ENCODE measurements at regions not wholly inside any gene's neighbourhood (a gene's known extent, or its start where the extent isn't known, plus 50 kb on each side); places are given as distances from the start of the nearest gene placed in this dataset.

DNA sequence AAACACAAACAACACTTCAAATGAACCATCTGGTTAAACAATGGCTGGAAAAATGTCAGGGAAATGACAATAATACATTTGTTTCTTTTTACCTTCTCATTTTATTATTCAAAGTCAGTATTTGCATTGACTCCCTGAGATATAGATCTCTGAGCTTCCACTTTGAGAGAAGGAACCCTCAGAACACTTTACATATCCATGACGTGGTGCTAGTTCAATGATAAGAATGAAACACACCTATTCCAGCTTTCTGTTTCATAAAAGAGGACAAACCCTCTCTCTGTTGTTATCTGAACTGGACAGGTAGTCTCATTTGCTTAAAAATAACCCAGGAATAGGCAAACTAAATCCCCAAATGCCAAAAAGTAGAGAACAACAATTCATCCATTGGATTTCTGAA is 65.3 kb upstream of the CCSER1 start:
- no peak for TF ChIP-seq FOXA2 (IDR thresholded peaks at IDR 0.05)
- TF ChIP-seq JUND (IDR thresholded peaks at IDR 0.05): no peak
- no peak for TF ChIP-seq SP1 (IDR thresholded peaks at IDR 0.05)
- TF ChIP-seq GABPA (IDR thresholded peaks at IDR 0.05 in 1 of 2, conservative IDR thresholded peaks at IDR 0.05 in 1 of 2): no peak
- TF ChIP-seq, protein P1, sequence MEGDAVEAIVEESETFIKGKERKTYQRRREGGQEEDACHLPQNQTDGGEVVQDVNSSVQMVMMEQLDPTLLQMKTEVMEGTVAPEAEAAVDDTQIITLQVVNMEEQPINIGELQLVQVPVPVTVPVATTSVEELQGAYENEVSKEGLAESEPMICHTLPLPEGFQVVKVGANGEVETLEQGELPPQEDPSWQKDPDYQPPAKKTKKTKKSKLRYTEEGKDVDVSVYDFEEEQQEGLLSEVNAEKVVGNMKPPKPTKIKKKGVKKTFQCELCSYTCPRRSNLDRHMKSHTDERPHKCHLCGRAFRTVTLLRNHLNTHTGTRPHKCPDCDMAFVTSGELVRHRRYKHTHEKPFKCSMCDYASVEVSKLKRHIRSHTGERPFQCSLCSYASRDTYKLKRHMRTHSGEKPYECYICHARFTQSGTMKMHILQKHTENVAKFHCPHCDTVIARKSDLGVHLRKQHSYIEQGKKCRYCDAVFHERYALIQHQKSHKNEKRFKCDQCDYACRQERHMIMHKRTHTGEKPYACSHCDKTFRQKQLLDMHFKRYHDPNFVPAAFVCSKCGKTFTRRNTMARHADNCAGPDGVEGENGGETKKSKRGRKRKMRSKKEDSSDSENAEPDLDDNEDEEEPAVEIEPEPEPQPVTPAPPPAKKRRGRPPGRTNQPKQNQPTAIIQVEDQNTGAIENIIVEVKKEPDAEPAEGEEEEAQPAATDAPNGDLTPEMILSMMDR (IDR thresholded peaks at IDR 0.05; ENCODE audit: low read depth, low read length, missing input control): no peak
- no peak for TF ChIP-seq HNF4A (conservative IDR thresholded peaks at IDR 0.05)
- TF ChIP-seq, protein P2, sequence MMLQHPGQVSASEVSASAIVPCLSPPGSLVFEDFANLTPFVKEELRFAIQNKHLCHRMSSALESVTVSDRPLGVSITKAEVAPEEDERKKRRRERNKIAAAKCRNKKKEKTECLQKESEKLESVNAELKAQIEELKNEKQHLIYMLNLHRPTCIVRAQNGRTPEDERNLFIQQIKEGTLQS (IDR thresholded peaks at IDR 0.05): no peak
- TF ChIP-seq RAD21 (IDR thresholded peaks at IDR 0.05): no peak
- 33% methylated on average over 1 of the region's 1 CpG for WGBS
- Histone ChIP-seq H3K4me3 (ENCODE audit: low read depth in 1 of 3, low read length in 3 of 3) (no peak overlapping the region), H3K9ac (ENCODE audit: low read depth in 1 of 2, low read length in 2 of 2) (no peak overlapping the region), H3K36me3 (ENCODE audit: control insufficient read depth in 4 of 4, insufficient read depth in 3 of 4, low read depth in 1 of 4, low read length in 3 of 4) (no peaks in the 10 kb centered on the region), H3K9me3 (ENCODE audit: control insufficient read depth in 4 of 4, low read length in 3 of 4) (no peaks in the 10 kb centered on the region), H3K4me1 (ENCODE audit: control insufficient read depth in 4 of 4, insufficient read depth in 4 of 4, low read length in 3 of 4) (no peaks in the 10 kb centered on the region), H3K27me3 (ENCODE audit: control insufficient read depth in 4 of 4, insufficient read depth in 4 of 4, low read length in 3 of 4) (no peaks in the 10 kb centered on the region), H3K27ac (ENCODE audit: low read depth in 1 of 2, low read length in 2 of 2) (no peak overlapping the region)
- DNase-seq (ENCODE audit: low spot score): no peak

- no peak overlapping the region for H3K27ac ChIP-seq (ENCODE audit: low read depth in 1 of 2, low read length in 2 of 2)
- no peak overlapping the region for H3K9ac ChIP-seq (ENCODE audit: low read depth in 1 of 2, low read length in 2 of 2)
- TF ChIP-seq HNF4A (conservative IDR thresholded peaks at IDR 0.05) (no peak), MAX (IDR thresholded peaks at IDR 0.05) (no peak), HNF4G (IDR thresholded peaks at IDR 0.05) (no peak), EGR1 (IDR thresholded peaks at IDR 0.05; ENCODE audit: low read depth in 2 of 2) (no peak), RXRA (IDR thresholded peaks at IDR 0.05) (no peak), TAF1 (conservative IDR thresholded peaks at IDR 0.05) (no peak), SP1 (IDR thresholded peaks at IDR 0.05) (no peak)
- TF ChIP-seq, protein P3, sequence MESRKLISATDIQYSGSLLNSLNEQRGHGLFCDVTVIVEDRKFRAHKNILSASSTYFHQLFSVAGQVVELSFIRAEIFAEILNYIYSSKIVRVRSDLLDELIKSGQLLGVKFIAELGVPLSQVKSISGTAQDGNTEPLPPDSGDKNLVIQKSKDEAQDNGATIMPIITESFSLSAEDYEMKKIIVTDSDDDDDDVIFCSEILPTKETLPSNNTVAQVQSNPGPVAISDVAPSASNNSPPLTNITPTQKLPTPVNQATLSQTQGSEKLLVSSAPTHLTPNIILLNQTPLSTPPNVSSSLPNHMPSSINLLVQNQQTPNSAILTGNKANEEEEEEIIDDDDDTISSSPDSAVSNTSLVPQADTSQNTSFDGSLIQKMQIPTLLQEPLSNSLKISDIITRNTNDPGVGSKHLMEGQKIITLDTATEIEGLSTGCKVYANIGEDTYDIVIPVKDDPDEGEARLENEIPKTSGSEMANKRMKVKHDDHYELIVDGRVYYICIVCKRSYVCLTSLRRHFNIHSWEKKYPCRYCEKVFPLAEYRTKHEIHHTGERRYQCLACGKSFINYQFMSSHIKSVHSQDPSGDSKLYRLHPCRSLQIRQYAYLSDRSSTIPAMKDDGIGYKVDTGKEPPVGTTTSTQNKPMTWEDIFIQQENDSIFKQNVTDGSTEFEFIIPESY (IDR thresholded peaks at IDR 0.05): no peak
- no peak overlapping the region for H3K4me3 ChIP-seq (ENCODE audit: low read depth in 1 of 3, low read length in 3 of 3)
- no peaks in the 10 kb centered on the region for H3K9me3 ChIP-seq (ENCODE audit: control insufficient read depth in 4 of 4, low read length in 3 of 4)
- H3K27me3 ChIP-seq (ENCODE audit: control insufficient read depth in 4 of 4, insufficient read depth in 4 of 4, low read length in 3 of 4): no peaks in the 10 kb centered on the region
- H3K36me3 ChIP-seq (ENCODE audit: control insufficient read depth in 4 of 4, insufficient read depth in 3 of 4, low read depth in 1 of 4, low read length in 3 of 4): no peaks in the 10 kb centered on the region
- no peaks in the 10 kb centered on the region for H3K4me1 ChIP-seq (ENCODE audit: control insufficient read depth in 4 of 4, insufficient read depth in 4 of 4, low read length in 3 of 4)
- 70% methylated on average over 4 of the region's 4 CpGs for WGBS
- DNase-seq (ENCODE audit: low spot score): no peak
Observed at GRCh38 chr4:90064196-90064595, 63.0 kb upstream of the CCSER1 start.

GRCh38 chr4:90069151-90069550 is 58.0 kb upstream of the CCSER1 start:
- no peak overlapping the region for H3K9ac ChIP-seq (ENCODE audit: low read depth in 1 of 2, low read length in 2 of 2)
- H3K36me3 ChIP-seq (ENCODE audit: control insufficient read depth in 4 of 4, insufficient read depth in 3 of 4, low read depth in 1 of 4, low read length in 3 of 4): no peaks in the 10 kb centered on the region
- H3K27me3 ChIP-seq (ENCODE audit: control insufficient read depth in 4 of 4, insufficient read depth in 4 of 4, low read length in 3 of 4): peaks cover 0 to 4% (median 1%) of the 10 kb centered on the region in 4 donors
- WGBS: 91% methylated on average over 1 of the region's 1 CpG
- no peak for DNase-seq (ENCODE audit: low spot score)
- H3K27ac ChIP-seq (ENCODE audit: low read depth in 1 of 2, low read length in 2 of 2): no peak overlapping the region
- no peaks in the 10 kb centered on the region for H3K4me1 ChIP-seq (ENCODE audit: control insufficient read depth in 4 of 4, insufficient read depth in 4 of 4, low read length in 3 of 4)
- H3K9me3 ChIP-seq (ENCODE audit: control insufficient read depth in 4 of 4, low read length in 3 of 4): no peaks in the 10 kb centered on the region
- H3K4me3 ChIP-seq (ENCODE audit: low read depth in 1 of 3, low read length in 3 of 3): no peak overlapping the region
- TF ChIP-seq RAD21 (IDR thresholded peaks at IDR 0.05) (no peak), EGR1 (IDR thresholded peaks at IDR 0.05; ENCODE audit: low read depth in 2 of 2) (no peak), GABPA (IDR thresholded peaks at IDR 0.05 in 1 of 2, conservative IDR thresholded peaks at IDR 0.05 in 1 of 2) (no peak), JUND (IDR thresholded peaks at IDR 0.05) (no peak), HNF4G (IDR thresholded peaks at IDR 0.05) (no peak), MAX (IDR thresholded peaks at IDR 0.05) (no peak), HNF4A (conservative IDR thresholded peaks at IDR 0.05) (no peak), SP1 (IDR thresholded peaks at IDR 0.05) (no peak), FOXA2 (IDR thresholded peaks at IDR 0.05) (no peak), TAF1 (conservative IDR thresholded peaks at IDR 0.05) (no peak), YY1 (IDR thresholded peaks at IDR 0.05) (no peak), RXRA (IDR thresholded peaks at IDR 0.05) (no peak), NR2F2 (IDR thresholded peaks at IDR 0.05) (no peak), FOXA1 (IDR thresholded peaks at IDR 0.05) (no peak)
- TF ChIP-seq, protein P2 (IDR thresholded peaks at IDR 0.05): no peak
- TF ChIP-seq, protein P1 (IDR thresholded peaks at IDR 0.05; ENCODE audit: low read depth, low read length, missing input control): no peak
- TF ChIP-seq, protein P3 (IDR thresholded peaks at IDR 0.05): no peak
